ENCODE measurements at regions not wholly inside any gene's neighbourhood (a gene's known extent, or its start where the extent isn't known, plus 50 kb on each side); places are given as distances from the start of the nearest gene placed in this dataset.
"Not testable (repeated sequence)": the region's sequence is repeated elsewhere in the genome, so short reads cannot be mapped to it uniquely, and the experiment has no call there.

DNA sequence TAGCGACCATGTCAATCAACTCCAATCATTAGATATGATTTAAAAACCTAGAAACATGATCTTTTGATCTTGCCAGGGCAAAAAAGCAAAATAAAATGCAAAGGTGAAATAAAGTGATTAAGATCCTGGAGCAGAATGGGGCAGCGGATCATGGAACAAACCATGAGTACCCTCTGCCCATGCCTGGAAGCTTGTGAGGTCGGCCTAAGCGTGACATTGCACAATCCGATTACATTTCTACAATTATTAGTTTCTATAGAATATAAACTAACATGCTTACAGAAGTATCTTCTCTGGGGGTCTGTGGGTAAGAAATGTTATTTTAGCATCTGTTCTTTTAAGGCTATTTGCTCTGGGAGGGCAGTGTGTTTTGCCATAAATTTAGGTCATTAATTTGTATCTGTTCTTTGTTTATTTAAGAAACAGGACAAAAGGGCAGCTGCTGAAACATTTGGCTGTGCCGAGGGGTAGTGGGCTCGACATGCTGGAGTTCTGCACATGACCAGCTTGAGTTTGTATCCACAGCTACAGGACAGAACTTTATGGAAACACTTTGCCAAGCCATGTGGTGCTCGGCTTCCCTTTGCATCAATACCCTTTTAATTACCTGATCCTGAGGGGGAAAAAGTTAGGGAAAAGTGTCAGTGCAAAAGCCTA lies 55.9 kb downstream of the ZBTB18 start:
- no peak for DNase-seq

DNA sequence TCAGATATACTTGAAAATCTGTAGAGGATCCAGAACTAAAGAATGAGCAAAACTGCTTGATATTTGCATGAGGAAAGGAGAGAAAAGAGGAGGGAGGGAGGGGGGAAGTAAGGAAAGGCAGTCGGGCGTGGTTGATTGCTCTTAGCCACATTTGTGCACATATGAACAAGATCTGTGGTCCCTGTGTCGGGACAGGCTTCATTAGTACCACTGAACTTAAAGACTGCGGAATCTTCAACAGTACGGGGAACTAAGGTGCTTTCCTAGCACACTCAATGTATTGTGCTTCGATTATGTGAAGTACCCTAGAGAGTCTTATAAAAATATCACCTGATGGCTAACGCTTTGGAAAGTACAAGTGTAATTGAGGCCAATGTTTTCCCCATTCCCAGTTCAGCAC lies 59.9 kb downstream of the ZBTB18 start:
- DNase-seq, result no peak

- no peak for DNase-seq
These were observed 61.0 kb downstream of the ZBTB18 start for GRCh38 chr1:244112041-244112440.

DNA sequence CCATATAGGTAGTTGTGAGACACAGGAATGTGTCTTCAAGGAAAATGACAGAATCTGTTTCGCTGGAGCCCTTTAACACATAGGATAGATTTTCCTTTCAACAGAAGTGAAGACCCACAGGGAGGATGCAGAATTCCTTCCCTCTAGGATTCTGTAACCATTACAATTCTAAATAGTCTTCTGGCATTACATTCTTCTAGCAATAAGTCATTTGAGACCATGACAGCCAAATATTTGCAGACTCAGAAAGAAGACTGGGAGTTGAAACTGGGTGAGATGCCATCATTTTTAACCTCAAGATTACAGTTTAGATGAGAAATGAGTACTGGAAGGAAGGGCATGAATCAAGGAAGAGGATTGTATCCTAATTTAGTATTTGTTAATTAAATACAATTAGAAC lies 61.6 kb downstream of the ZBTB18 start:
- DNase-seq, result no peak

DNA sequence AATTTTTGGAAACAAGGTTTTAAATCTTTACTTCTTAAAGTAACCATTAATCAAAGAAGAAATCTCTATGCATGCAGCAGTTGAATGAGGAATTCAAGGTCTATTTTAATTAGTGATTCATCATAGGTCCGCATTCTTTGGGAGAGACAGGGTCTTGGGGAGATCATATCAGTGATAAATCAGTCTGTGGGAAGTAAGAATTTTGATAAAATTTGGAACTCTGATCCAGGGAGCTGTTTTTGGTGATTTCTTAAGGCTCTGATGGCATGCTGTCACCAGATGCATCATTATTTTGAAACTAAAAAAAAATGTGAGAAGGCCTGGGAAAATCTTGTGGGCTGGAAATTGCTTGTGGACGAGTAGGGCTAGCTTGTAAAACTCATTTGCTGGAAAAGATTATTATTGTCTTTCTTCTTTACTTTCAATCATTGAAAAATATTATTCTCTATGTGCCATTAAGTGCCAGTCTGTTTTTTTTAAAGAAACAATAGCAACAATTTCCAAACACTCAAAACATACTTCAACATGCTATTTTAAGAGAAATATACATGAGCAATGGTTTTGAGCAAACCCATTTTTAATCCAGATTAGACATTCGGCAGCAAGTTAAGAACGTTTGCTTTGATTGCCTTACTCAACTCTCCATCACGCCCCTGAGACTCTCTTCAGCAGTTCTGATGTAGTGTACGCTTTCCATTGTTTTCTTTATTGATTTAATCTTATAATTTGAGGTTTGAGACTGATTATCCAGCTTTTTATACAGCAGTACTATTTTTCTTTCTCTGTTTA lies 62.6 kb downstream of the ZBTB18 start:
- no peak for DNase-seq

DNA sequence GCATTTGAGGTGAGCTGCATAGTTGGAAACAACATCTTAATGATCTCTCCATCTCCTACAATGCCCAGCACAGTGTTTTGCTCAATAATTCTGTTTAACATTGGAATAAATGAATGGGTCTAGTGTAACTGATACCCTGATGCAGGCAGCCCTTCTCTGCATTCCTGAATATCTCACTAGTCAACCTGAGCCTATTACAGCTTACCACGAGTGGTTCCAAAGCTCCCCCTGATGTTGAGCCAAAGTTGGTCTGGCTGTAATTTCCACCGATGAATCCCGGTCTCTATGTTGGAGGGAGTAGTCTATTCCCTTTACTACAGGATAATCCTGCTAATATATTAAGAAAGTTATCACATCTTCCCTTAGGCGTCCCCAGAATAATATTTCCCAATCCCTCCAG lies 63.8 kb downstream of the ZBTB18 start:
- DNase-seq, result no peak

DNA sequence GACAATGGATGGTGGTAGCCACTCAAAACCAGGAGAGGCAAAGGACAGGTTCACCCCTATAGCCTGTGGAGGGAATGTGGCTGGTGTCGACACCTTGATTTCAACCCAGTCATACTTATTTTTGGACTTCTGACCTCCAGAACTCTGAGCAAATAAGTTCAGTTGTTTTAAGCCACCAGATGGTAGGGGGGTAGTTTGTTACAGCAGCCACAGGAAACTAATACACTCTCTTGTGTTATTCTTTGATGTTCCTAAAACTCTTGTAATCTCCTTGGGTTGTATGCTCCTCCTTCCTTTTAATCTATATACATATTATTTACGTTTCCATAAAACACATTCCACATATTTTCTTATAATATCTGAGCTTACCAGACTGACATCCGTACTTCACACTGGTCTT lies 65.9 kb downstream of the ZBTB18 start:
- DNase-seq, result no peak

GRCh38 chr1:244118109-244118761 lies 67.2 kb downstream of the ZBTB18 start:
- DNase-seq, result no peak

- no peak for DNase-seq
These were observed 77.7 kb downstream of the ZBTB18 start for GRCh38 chr1:244128591-244129383.

DNA sequence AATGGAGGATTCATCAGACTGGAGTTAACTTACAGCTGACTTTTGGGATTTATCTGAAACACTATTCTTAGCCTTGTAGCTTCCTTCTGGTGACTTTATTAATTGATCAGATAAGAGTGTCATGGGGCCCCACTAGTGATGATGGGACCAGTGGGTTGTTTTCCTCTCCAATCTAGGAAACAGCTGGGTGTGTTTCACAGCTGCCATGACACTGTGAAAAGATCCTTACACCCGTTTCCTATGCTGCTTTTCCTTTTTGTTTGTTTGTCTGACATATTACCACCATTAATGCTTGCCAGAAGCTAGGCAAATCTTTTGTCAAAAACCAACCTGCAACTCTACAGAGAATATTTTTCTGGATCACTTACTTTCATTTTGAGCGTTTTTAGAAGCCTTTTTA lies 86.2 kb downstream of the ZBTB18 start:
- no peak for DNase-seq

GRCh38 chr1:244137725-244138124 lies 86.6 kb downstream of the ZBTB18 start:
- no peak for DNase-seq

DNA sequence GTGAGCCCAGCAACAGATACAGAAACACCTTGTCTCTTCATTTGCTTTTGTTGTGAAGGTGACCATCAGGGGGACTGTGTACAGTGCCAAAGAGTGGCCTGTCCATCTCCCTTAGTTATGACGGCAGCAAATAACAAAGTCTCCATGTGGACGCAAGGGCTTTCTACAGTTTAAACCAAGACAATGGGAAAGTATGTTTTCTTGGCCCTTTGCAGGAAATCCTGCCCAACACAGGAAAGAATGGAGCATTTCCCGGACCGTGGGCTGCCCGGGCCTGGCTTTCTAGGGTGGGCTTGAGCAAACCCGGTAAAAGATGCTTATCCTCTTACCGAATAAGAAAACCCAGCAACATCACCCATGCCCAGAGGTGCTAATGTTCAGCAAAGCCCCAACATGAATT lies 87.3 kb downstream of the ZBTB18 start:
- no peak for DNase-seq

DNA sequence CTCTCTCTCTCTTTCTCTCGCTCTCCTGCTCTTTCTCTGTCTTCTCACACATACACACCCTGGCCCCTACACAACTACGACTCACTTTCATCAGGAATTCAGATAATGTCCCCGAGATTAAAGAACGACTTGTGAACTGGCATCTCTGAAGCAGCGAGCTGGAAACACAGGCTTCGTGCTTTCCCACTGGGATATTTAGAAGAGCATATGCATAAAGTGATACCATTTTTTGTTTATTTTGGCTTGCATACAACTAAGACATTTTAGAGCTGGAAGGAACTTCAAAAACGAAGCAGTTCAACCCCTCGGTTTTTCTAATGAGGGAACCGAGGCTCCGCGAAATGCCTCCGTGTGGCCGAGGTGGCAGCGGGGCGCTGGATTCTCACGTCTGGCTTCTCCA lies 88.6 kb downstream of the ZBTB18 start:
- DNase-seq, result no peak

DNA sequence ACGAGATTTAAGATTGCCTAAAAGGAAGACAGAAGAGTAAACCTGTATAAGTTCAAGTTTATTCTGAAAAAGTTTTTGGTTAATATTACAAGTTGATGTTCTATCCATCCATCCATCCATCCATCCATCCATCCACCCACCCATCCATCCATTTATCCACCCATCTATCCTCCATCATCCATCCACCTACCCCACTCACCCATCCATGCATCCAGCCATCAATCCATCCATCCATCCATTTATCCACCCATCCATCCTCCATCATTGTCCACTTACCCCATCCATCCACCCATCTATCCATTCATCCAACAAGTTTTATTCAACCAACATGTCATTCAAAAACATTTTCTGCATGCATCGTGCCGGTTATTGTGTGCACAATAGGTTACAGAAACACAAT lies 89.3 kb downstream of the ZBTB18 start:
- DNase-seq, result no peak

DNA sequence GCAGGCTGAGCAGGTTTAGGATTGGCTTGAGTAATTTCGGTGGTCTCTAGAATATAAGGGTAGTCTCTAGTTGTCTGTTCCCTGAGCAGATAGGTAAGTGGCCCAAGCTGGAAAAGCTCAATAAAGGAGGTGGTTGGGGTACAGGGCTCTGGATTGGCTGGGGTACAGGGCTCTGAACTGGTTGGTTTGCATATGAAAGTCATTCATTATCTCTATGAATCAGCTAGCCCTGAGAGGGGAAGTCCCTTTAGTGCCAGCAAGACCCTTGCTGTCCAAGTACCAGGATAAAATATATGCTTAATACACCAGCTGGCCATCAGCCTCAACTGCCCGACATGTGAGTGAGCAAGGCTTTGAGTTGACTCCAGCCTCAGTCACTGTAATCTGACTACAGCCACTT lies 93.0 kb downstream of the ZBTB18 start:
- no peak for DNase-seq

- DNase-seq, result no peak
These were observed 99.0 kb downstream of the ZBTB18 start for GRCh38 chr1:244150071-244150470.

- no peak for DNase-seq
These were observed 99.6 kb downstream of the ZBTB18 start for GRCh38 chr1:244150665-244151064.

GRCh38 chr1:244151537-244151936 lies 100.5 kb downstream of the ZBTB18 start:
- DNase-seq, result no peak

GRCh38 chr1:244154508-244154871 lies 103.4 kb downstream of the ZBTB18 start:
- DNase-seq, result no peak

DNA sequence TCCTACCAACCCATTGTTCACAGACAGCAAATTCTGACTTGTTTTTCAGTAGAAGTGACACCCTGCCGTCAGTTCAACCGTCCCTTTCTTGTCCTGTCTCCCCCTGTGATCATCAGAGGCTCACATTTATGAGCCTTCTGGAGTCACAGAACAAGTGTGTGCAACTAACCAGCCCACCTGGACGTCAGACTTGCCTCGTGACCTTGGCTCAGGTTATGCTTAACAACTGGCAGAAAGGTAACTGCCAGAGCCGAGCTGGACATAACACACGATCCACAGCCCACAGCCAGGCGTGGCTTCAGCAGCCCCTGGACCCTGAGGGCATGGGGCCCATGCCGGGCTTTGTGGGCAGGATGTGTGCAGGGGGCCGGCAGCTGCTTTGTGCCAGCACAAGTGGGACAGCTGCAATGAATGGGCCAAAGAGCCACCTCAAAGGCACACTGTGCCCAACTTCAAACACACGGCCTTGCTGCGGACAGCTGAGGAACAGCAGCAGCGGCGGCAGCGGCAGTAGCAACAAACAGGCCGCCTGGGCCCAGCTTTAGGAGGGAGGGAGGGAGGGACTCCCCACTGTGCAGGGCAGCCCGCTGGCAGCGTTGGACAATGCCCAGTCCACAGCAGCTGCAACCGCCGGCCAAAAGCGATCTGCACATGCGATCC lies 103.9 kb downstream of the ZBTB18 start:
- DNase-seq, result no peak

- DNase-seq, result no peak
These were observed 104.6 kb downstream of the ZBTB18 start for GRCh38 chr1:244155661-244156060.

DNA sequence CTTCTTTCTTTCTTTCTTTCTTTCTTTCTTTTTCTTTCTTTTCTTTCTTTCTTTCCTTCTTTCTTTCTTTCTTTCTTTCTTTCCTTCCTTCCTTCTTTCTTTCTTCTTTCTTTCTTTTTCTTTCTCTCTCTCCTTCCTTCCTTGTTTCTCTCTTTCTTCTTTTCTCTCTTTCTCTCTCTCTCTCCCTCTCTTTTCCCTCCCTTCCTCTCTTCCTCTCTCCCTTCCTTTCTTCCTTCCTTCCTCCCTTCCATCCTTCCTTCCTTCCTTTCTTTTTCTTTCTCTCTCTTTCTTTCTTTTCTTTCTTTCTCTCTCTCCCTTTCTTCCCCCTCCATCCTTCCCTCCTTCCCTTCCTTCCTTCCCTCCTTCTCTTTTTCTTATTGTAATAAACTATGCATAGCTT lies 105.5 kb downstream of the ZBTB18 start:
- not testable (repeated sequence) for DNase-seq

Data from CD4-positive, alpha-beta T cell treated with Interleukin-4 for 4 hours (primary cell).